Gastrocnemius medialis (tissue), 4 donors: ENCODE measurements at regions not wholly inside any gene's neighbourhood (a gene's known extent, or its start where the extent isn't known, plus 50 kb on each side); places are given as distances from the start of the nearest gene placed in this dataset.

ENCODE experiments used
- CTCF ChIP-seq, 5 experiments: fragments of 450-650 bp in 3 of 5; fragments of 200-600 bp in 2 of 5; sonication (generic) in 2 of 5; IDR thresholded peaks in 4 of 5; conservative IDR thresholded peaks in 1 of 5; 1 replicate in 4 of 5; 2 replicates in 1 of 5; pipeline ENCODE4 v1.5.1; 2016 to 2019; ENCODE audit warnings: antibody characterized with exemption in 5 of 5, mild to moderate bottlenecking in 3 of 5, moderate library complexity in 3 of 5
- POLR2A ChIP-seq, 2 donors: fragments of 450-650 bp; IDR thresholded peaks; one replicate each; pipeline ENCODE4 v1.6.1; 2017; ENCODE audit warnings: antibody characterized with exemption in 2 of 2, mild to moderate bottlenecking in 2 of 2, moderate library complexity in 2 of 2

- TF ChIP-seq CTCF (IDR thresholded peaks at IDR 0.05 in 4 of 5, conservative IDR thresholded peaks at IDR 0.05 in 1 of 5) (no peak), POLR2A (IDR thresholded peaks at IDR 0.05) (no peak)
Observed at GRCh38 chrX:4379071-4379470, 665.6 kb upstream of the PRKX start.
